H1 (cell line): ENCODE measurements at regions not wholly inside any gene's neighbourhood (a gene's known extent, or its start where the extent isn't known, plus 50 kb on each side); places are given as distances from the start of the nearest gene placed in this dataset.

Experiments
- CTCF ChIA-PET: fragments of 300-600 bp; sonication (Branson Sonifier 250); formaldehyde crosslinking; loops from one replicate; lab custom pipeline; 2021; ENCODE audit not compliant: partially characterized antibody; lab: Charles Lee
- POLR2A ChIA-PET: fragments of 300-600 bp; sonication (Branson Sonifier 250); formaldehyde crosslinking; loops from one replicate; lab custom pipeline; 2021; ENCODE audit warnings: inconsistent platforms; ENCODE audit not compliant: partially characterized antibody; lab: Charles Lee
- DNase-seq, 2 experiments: peaks; one replicate each; pipeline versions ENCODE4 v3.0.0 to v3.0.0-alpha.2; 2010 to 2022; ENCODE audit warnings: low spot score in 2 of 2, low read depth in 1 of 2, mixed read lengths in 1 of 2
- FAIRE-seq: peaks from 2 replicates; lab custom pipeline; 2011; peaks lifted over from hg19 to GRCh38; lab: Jason Lieb, UNC
- H2AFZ ChIP-seq: 2 replicates; pipeline ENCODE4 v1.8.1; 2012; ENCODE audit warnings: low read length, inconsistent platforms
- H2AK5ac ChIP-seq: 2 replicates; pipeline ENCODE4 v1.6.1; 2013; ENCODE audit warnings: low read depth, low read length
- H2BK120ac ChIP-seq: replicated peaks from 2 replicates; pipeline ENCODE3; 2013; ENCODE audit warnings: low read depth, low read length, inconsistent platforms
- H2BK12ac ChIP-seq: 2 replicates; pipeline ENCODE4 v1.6.1; 2013; ENCODE audit warnings: low read depth, low read length
- H2BK15ac ChIP-seq: 2 replicates; pipeline ENCODE4 v1.6.1; 2013; ENCODE audit warnings: low read length
- H2BK20ac ChIP-seq: 2 replicates; pipeline ENCODE4 v1.6.1; 2013; ENCODE audit warnings: low read length
- H2BK5ac ChIP-seq: 2 replicates; pipeline ENCODE4 v1.6.1; 2013; ENCODE audit warnings: low read depth, low read length
- H3K14ac ChIP-seq: 2 replicates; pipeline ENCODE4 v1.6.1; 2013; ENCODE audit warnings: inconsistent platforms; ENCODE audit not compliant: insufficient read length
- H3K18ac ChIP-seq: 2 replicates; pipeline ENCODE4 v1.6.1; 2013; ENCODE audit warnings: low read length; ENCODE audit errors: extremely low read depth
- H3K23ac ChIP-seq: 2 replicates; pipeline ENCODE4 v1.6.1; 2013; ENCODE audit warnings: inconsistent platforms; ENCODE audit not compliant: insufficient read length
- H3K23me2 ChIP-seq: 2 replicates; pipeline ENCODE4 v1.6.1; 2013; ENCODE audit warnings: low read depth, low read length
- H3K27ac ChIP-seq: 2 replicates; pipeline ENCODE4 v1.6.1; 2011; ENCODE audit warnings: low read depth, low read length, inconsistent platforms
- H3K27me3 ChIP-seq, 4 experiments: replicated peaks in 1 of 4; 1 replicate in 1 of 4; 2 replicates in 3 of 4; pipeline versions ENCODE4 v1.6.1 to v1.8.1; 2011 to 2013; ENCODE audit warnings: low read length in 3 of 4, mild to moderate bottlenecking in 3 of 4, inconsistent platforms in 2 of 4, mixed read lengths in 2 of 4, moderate library complexity in 1 of 4; ENCODE audit not compliant: control insufficient read depth in 3 of 4, insufficient read depth in 3 of 4; ENCODE audit errors: extremely low read depth in 1 of 4
- H3K36me3 ChIP-seq, 4 experiments: 2 replicates each; pipeline versions ENCODE4 v1.6.1 to v1.8.1; 2011 to 2013; ENCODE audit warnings: mild to moderate bottlenecking in 4 of 4, low read length in 3 of 4, moderate library complexity in 2 of 4, control low read depth in 1 of 4, inconsistent platforms in 1 of 4; ENCODE audit not compliant: insufficient read depth in 4 of 4, control insufficient read depth in 2 of 4
- H3K4ac ChIP-seq: replicated peaks from 2 replicates; pipeline ENCODE3; 2013; ENCODE audit warnings: low read length, low read depth, mixed read lengths, inconsistent platforms; ENCODE audit not compliant: insufficient read length
- H3K4me1 ChIP-seq, 4 experiments: replicated peaks in 1 of 4; 1 replicate in 1 of 4; 2 replicates in 3 of 4; pipeline versions ENCODE4 v1.6.1 to v1.8.1; 2011 to 2013; ENCODE audit warnings: low read length in 3 of 4, inconsistent platforms in 2 of 4, mixed read lengths in 1 of 4; ENCODE audit not compliant: insufficient read depth in 4 of 4, control insufficient read depth in 3 of 4
- H3K4me2 ChIP-seq, 2 experiments: 2 replicates each; pipeline versions ENCODE4 v1.6.1 to v1.8.1; 2011 to 2013; ENCODE audit warnings: low read depth in 2 of 2, low read length in 2 of 2, control low read depth in 1 of 2, inconsistent platforms in 1 of 2, mild to moderate bottlenecking in 1 of 2; ENCODE audit not compliant: insufficient read depth in 1 of 2
- H3K4me3 ChIP-seq, 4 experiments: fragments of 200-600, 300-600 bp in 1 of 4; sonication (generic), shearing (Covaris generic), sonication (Bioruptor Twin) in 1 of 4; 2 replicates each; pipeline versions ENCODE4 v1.5.1 to v1.8.1; 2011 to 2016; ENCODE audit warnings: low read length in 4 of 4, low read depth in 3 of 4, control low read depth in 2 of 4, inconsistent platforms in 2 of 4, mild to moderate bottlenecking in 2 of 4, mixed read lengths in 1 of 4, moderate library complexity in 1 of 4; ENCODE audit not compliant: insufficient read depth in 2 of 4; ENCODE audit errors: extremely low read depth in 1 of 4
- H3K56ac ChIP-seq: replicated peaks from 2 replicates; pipeline ENCODE3; 2013; ENCODE audit warnings: low read depth, mild to moderate bottlenecking, mixed read lengths, low read length, inconsistent platforms; ENCODE audit not compliant: insufficient read length
- H3K79me1 ChIP-seq: 2 replicates; pipeline ENCODE4 v1.6.1; 2013; ENCODE audit warnings: low read depth, low read length, control low read depth
- H3K79me2 ChIP-seq, 2 experiments: 2 replicates each; pipeline versions ENCODE4 v1.6.1 to v1.8.1; 2012 to 2013; ENCODE audit warnings: low read length in 2 of 2, mild to moderate bottlenecking in 2 of 2, inconsistent platforms in 1 of 2; ENCODE audit not compliant: insufficient read depth in 2 of 2, control insufficient read depth in 1 of 2
- H3K9ac ChIP-seq, 4 experiments: replicated peaks in 1 of 4; 1 replicate in 1 of 4; 2 replicates in 3 of 4; pipeline versions ENCODE4 v1.6.1 to v1.8.1; 2011 to 2013; ENCODE audit warnings: low read depth in 3 of 4, low read length in 3 of 4, control low read depth in 2 of 4, mild to moderate bottlenecking in 2 of 4, moderate library complexity in 2 of 4, inconsistent platforms in 1 of 4; ENCODE audit errors: extremely low read depth in 1 of 4
- H3K9me3 ChIP-seq, 2 experiments: 2 replicates each; pipeline versions ENCODE4 v1.6.1 to v1.8.1; 2012 to 2013; ENCODE audit warnings: mild to moderate bottlenecking in 2 of 2, moderate library complexity in 2 of 2, control low read depth in 1 of 2, inconsistent platforms in 1 of 2, low read depth in 1 of 2, low read length in 1 of 2, mixed read lengths in 1 of 2; ENCODE audit not compliant: insufficient read depth in 2 of 2
- H4K20me1 ChIP-seq, 2 experiments: replicated peaks in 1 of 2; 2 replicates each; pipeline versions ENCODE3 to v1.8.1; 2011 to 2013; ENCODE audit warnings: inconsistent platforms in 2 of 2, low read length in 2 of 2, mild to moderate bottlenecking in 1 of 2; ENCODE audit not compliant: insufficient read depth in 2 of 2, control insufficient read depth in 1 of 2
- H4K5ac ChIP-seq: 2 replicates; pipeline ENCODE4 v1.6.1; 2013; ENCODE audit warnings: low read length, low read depth, mixed read lengths, inconsistent platforms; ENCODE audit not compliant: insufficient read length
- H4K8ac ChIP-seq: 2 replicates; pipeline ENCODE4 v1.8.0; 2013; ENCODE audit warnings: mild to moderate bottlenecking, moderate library complexity, low read length, inconsistent platforms; ENCODE audit not compliant: insufficient read depth; ENCODE audit errors: extremely low read depth
- H4K91ac ChIP-seq: replicated peaks from 2 replicates; pipeline ENCODE3; 2013; ENCODE audit warnings: low read length, mixed read lengths, inconsistent platforms; ENCODE audit not compliant: insufficient read length
- BRCA1 ChIP-seq: IDR thresholded peaks from 2 replicates; pipeline ENCODE4 v1.6.1; 2012; ENCODE audit warnings: low read depth, low read length, improper control_type of control experiment
- CHD2 ChIP-seq: IDR thresholded peaks from 2 replicates; pipeline ENCODE4 v1.6.1; 2012; ENCODE audit warnings: low read length, improper control_type of control experiment
- E2F6 ChIP-seq: IDR thresholded peaks from 2 replicates; pipeline ENCODE4 v1.6.1; 2012; ENCODE audit warnings: inconsistent platforms
- HDAC2 ChIP-seq, 2 experiments: fragments of 300-600 bp in 1 of 2; sonication (generic) in 1 of 2; IDR thresholded peaks; 2 replicates each; pipeline ENCODE4 v1.6.1; 2011 to 2012; ENCODE audit warnings: low read depth in 2 of 2, low read length in 2 of 2, mild to moderate bottlenecking in 2 of 2, moderate library complexity in 2 of 2, borderline replicate concordance in 1 of 2, inconsistent platforms in 1 of 2
- HDAC6 ChIP-seq: IDR thresholded peaks from one replicate; pipeline ENCODE4 v1.7.1; 2012; ENCODE audit warnings: low read depth, mild to moderate bottlenecking, inconsistent platforms, low read length, moderate library complexity
- NANOG ChIP-seq: IDR thresholded peaks from 2 replicates; pipeline ENCODE4 v1.6.1; 2011; ENCODE audit warnings: low read length, low read depth, mild to moderate bottlenecking, inconsistent platforms; ENCODE audit not compliant: insufficient read depth, poor library complexity, severe bottlenecking
- SP2 ChIP-seq: IDR thresholded peaks from 2 replicates; pipeline ENCODE4 v1.6.1; 2012; ENCODE audit warnings: mild to moderate bottlenecking, low read length, inconsistent platforms
- TBP ChIP-seq: IDR thresholded peaks from 2 replicates; pipeline ENCODE4 v1.6.1; 2011; ENCODE audit warnings: low read depth, low read length, improper control_type of control experiment
- WGBS, 2 experiments: shearing (Covaris generic) in 1 of 2; methylation state at CpG; one replicate each; pipeline versions ENCODE4 v1.1.6 to v1.1.7; 2013 to 2015; ENCODE audit warnings: low lambda C conversion rate in 2 of 2, mixed read lengths in 2 of 2, inconsistent platforms in 1 of 2, low coverage in 1 of 2, missing lambda C conversion rate in 1 of 2; ENCODE audit not compliant: insufficient replicate concordance in 2 of 2, insufficient coverage in 1 of 2, insufficient read length in 1 of 2; ENCODE audit errors: extremely low coverage in 1 of 2, missing lambda C conversion rate in 1 of 2; 5-methylcytosine and 5-hydroxymethylcytosine counted together

GRCh38 chr7:45435846-45436245 is 138.3 kb upstream of the ADCY1 start:
- H3K79me2 ChIP-seq, result no peaks in the 10 kb centered on the region
- no peak overlapping the region for H2BK20ac ChIP-seq
- FAIRE-seq (no peak), DNase-seq (no peak)
- no peak overlapping the region for H2BK15ac ChIP-seq
- no peak overlapping the region for H3K4me2 ChIP-seq
- no peak overlapping the region for H3K27ac ChIP-seq
- 100% methylated on average over 1 of the region's 1 CpG; no CpG with 5 or more reads in 1 of the 2 experiments for WGBS, 2 experiments
- TF ChIP-seq SP2 (no peak), CHD2 (no peak), E2F6 (no peak), HDAC6 (no peak), BRCA1 (no peak), HDAC2 (IDR thresholded peaks at IDR 0.05; ENCODE audit: borderline replicate concordance in 1 of 2, low read depth in 2 of 2, low read length in 2 of 2) (no peak), NANOG (no peak), TBP (no peak)
- no peaks in the 10 kb centered on the region for H3K27me3 ChIP-seq
- ChIA-PET POLR2A (no interaction called here), CTCF (no interaction called here)
- H2AK5ac ChIP-seq, result no peak overlapping the region
- no peak overlapping the region for H3K4me3 ChIP-seq
- H3K18ac ChIP-seq, result no peak overlapping the region
- no peak overlapping the region for H3K23ac ChIP-seq
- no peaks in the 10 kb centered on the region for H3K79me1 ChIP-seq
- H2BK120ac ChIP-seq, result no peak overlapping the region
- H4K20me1 ChIP-seq, result no peaks in the 10 kb centered on the region
- H3K23me2 ChIP-seq, result no peaks in the 10 kb centered on the region; the same call in 1 of the 2 replicates
- peaks cover 0 to 4% (median 0%) of the 10 kb centered on the region in 4 experiments; a peak in 1 of 7 replicates for H3K4me1 ChIP-seq
- no peak overlapping the region for H2BK5ac ChIP-seq
- H2BK12ac ChIP-seq, result no peak overlapping the region
- no peak overlapping the region for H3K14ac ChIP-seq
- H3K56ac ChIP-seq, result no peak overlapping the region
- H4K5ac ChIP-seq, result no peak overlapping the region
- H2AFZ ChIP-seq, result no peak overlapping the region
- no peak overlapping the region for H4K8ac ChIP-seq
- H3K9me3 ChIP-seq, result no peaks in the 10 kb centered on the region
- no peak overlapping the region for H4K91ac ChIP-seq
- no peaks in the 10 kb centered on the region for H3K36me3 ChIP-seq
- H3K4ac ChIP-seq, result no peak overlapping the region
- H3K9ac ChIP-seq, result no peak overlapping the region
